Stomach (tissue), 4 donors: ENCODE measurements at regions not wholly inside any gene's neighbourhood (a gene's known extent, or its start where the extent isn't known, plus 50 kb on each side); places are given as distances from the start of the nearest gene placed in this dataset.

ENCODE experiments used
- CTCF ChIP-seq, 7 experiments: fragments of 450-650 bp in 4 of 7; fragments of 200-600 bp in 3 of 7; sonication (generic) in 3 of 7; IDR thresholded peaks; one replicate each; pipeline ENCODE4 v1.5.1; 2016 to 2019; ENCODE audit warnings: antibody characterized with exemption in 7 of 7, control low read depth in 2 of 7, mild to moderate bottlenecking in 1 of 7
- POLR2A ChIP-seq, 4 donors: fragments of 450-650 bp; IDR thresholded peaks; one replicate each; pipeline ENCODE4 v1.6.1; 2016; ENCODE audit warnings: antibody characterized with exemption in 4 of 4, control low read depth in 2 of 4, mild to moderate bottlenecking in 1 of 4, moderate library complexity in 1 of 4

- no peak for TF ChIP-seq CTCF (IDR thresholded peaks at IDR 0.05)
- TF ChIP-seq POLR2A (IDR thresholded peaks at IDR 0.05), result no peak
Measured at GRCh38 chr4:24179201-24179840, 289.5 kb upstream of the PPARGC1A start.
